Hepatocyte (in vitro differentiated cells): ENCODE measurements at regions not wholly inside any gene's neighbourhood (a gene's known extent, or its start where the extent isn't known, plus 50 kb on each side); places are given as distances from the start of the nearest gene placed in this dataset.
A peak's percentile ranks its signal among the peaks of the same experiment; 100 is the strongest.

Experiments used
- DNase-seq: peaks from one replicate; pipeline ENCODE4 v3.0.0-alpha.2; 2016; ENCODE audit warnings: low spot score
- H2AFZ ChIP-seq: fragments of 200-600 bp; sonication (generic); 2 replicates; pipeline ENCODE4 v1.6.0; 2016; ENCODE audit warnings: antibody characterized with exemption, mild to moderate bottlenecking
- H3K27ac ChIP-seq: fragments of 200-600 bp; sonication (generic); 2 replicates; pipeline ENCODE4 v1.5.1; 2016; ENCODE audit warnings: mild to moderate bottlenecking
- H3K27me3 ChIP-seq: fragments of 200-600 bp; sonication (generic); 2 replicates; pipeline ENCODE4 v1.6.1; 2016
- H3K36me3 ChIP-seq: fragments of 200-600 bp; sonication (generic); replicated peaks from 2 replicates; pipeline ENCODE4 v1.5.1; 2016; ENCODE audit warnings: low read depth; ENCODE audit not compliant: insufficient read depth
- H3K4me1 ChIP-seq: fragments of 200-600 bp; sonication (generic); 2 replicates; pipeline ENCODE4 v1.5.1; 2016; ENCODE audit warnings: mild to moderate bottlenecking, moderate library complexity; ENCODE audit not compliant: insufficient read depth
- H3K4me2 ChIP-seq: fragments of 200-600 bp; sonication (generic); 2 replicates; pipeline ENCODE4 v1.6.0; 2016
- H3K4me3 ChIP-seq: fragments of 200-600 bp; sonication (generic); 2 replicates; pipeline ENCODE4 v1.5.1; 2016; ENCODE audit warnings: mild to moderate bottlenecking
- H3K79me2 ChIP-seq: fragments of 200-600 bp; sonication (generic); 2 replicates; pipeline ENCODE4 v1.6.0; 2017; ENCODE audit warnings: mild to moderate bottlenecking
- H3K9me2 ChIP-seq: fragments of 200-600 bp; sonication (generic); replicated peaks from 2 replicates; pipeline ENCODE4 v1.6.0; 2017; ENCODE audit warnings: mild to moderate bottlenecking; ENCODE audit not compliant: insufficient read depth
- H3K9me3 ChIP-seq: fragments of 200-600 bp; sonication (generic); 2 replicates; pipeline ENCODE4 v1.5.1; 2016; ENCODE audit warnings: low read depth, mild to moderate bottlenecking
- H4K20me1 ChIP-seq: fragments of 200-600 bp; sonication (generic); 2 replicates; pipeline ENCODE4 v1.6.0; 2016; ENCODE audit warnings: mild to moderate bottlenecking; ENCODE audit not compliant: insufficient read depth, poor library complexity, severe bottlenecking
- CTCF ChIP-seq: fragments of 200-600 bp; sonication (generic); IDR thresholded peaks from 2 replicates; pipeline ENCODE4 v1.5.1; 2016; ENCODE audit warnings: antibody characterized with exemption, mild to moderate bottlenecking; ENCODE audit not compliant: poor library complexity
- EZH2 ChIP-seq: fragments of 200-600 bp; sonication (generic); IDR thresholded peaks from 2 replicates; pipeline ENCODE4 v1.6.1; 2016; ENCODE audit warnings: antibody characterized with exemption, mild to moderate bottlenecking, borderline replicate concordance
- EZH2phosphoT487 ChIP-seq: fragments of 200-600 bp; sonication (generic); IDR thresholded peaks from one replicate; pipeline ENCODE4 v1.6.1; 2018; ENCODE audit warnings: antibody characterized with exemption, mild to moderate bottlenecking, low read depth, moderate library complexity; ENCODE audit not compliant: unreplicated experiment, severe bottlenecking
- WGBS: methylation state at CpG from one replicate; pipeline ENCODE4 v1.1.6; 2016; ENCODE audit warnings: low lambda C conversion rate; ENCODE audit errors: missing lambda C conversion rate; 5-methylcytosine and 5-hydroxymethylcytosine counted together

- H3K27me3 ChIP-seq, result no peaks in the 10 kb centered on the region
These were observed 135.8 kb downstream of the PLCE1 start for GRCh38 chr10:94129393-94130130.

GRCh38 chr10:94131885-94132284 lies 138.2 kb downstream of the PLCE1 start:
- Histone ChIP-seq H3K4me3 (no peak overlapping the region), H3K27me3 (no peaks in the 10 kb centered on the region), H3K9me2 (no peaks in the 10 kb centered on the region), H4K20me1 (no peaks in the 10 kb centered on the region), H3K27ac (no peak overlapping the region), H2AFZ (no peak overlapping the region), H3K79me2 (peaks cover 4% of the 10 kb centered on the region), H3K4me2 (no peak overlapping the region), H3K9me3 (no peaks in the 10 kb centered on the region), H3K36me3 (no peaks in the 10 kb centered on the region), H3K4me1 (peaks cover 7% of the 10 kb centered on the region)
- no peak for TF ChIP-seq EZH2
- TF ChIP-seq CTCF, result no peak
- TF ChIP-seq EZH2phosphoT487, result no peak
- no peak for DNase-seq
- WGBS, result 75% methylated on average over 3 of the region's 3 CpGs

More at GRCh38 chr10:94129393-94130130, 135.8 kb downstream of the PLCE1 start:
- Histone ChIP-seq H3K4me3 (no peak overlapping the region), H3K79me2 (peaks cover 9% of the 10 kb centered on the region), H4K20me1 (no peaks in the 10 kb centered on the region), H3K27ac (no peak overlapping the region), H3K9me2 (no peaks in the 10 kb centered on the region), H3K4me1 (peaks cover 10% of the 10 kb centered on the region), H3K9me3 (no peaks in the 10 kb centered on the region), H3K36me3 (no peaks in the 10 kb centered on the region), H2AFZ (no peak overlapping the region), H3K4me2 (no peak overlapping the region)
- no peak for TF ChIP-seq CTCF
- TF ChIP-seq EZH2, result no peak
- no peak for TF ChIP-seq EZH2phosphoT487
- peak; percentile 40 for DNase-seq
- whole genome bisulfite sequencing, result 85% methylated on average over 2 of the region's 2 CpGs

- Histone ChIP-seq H3K27ac (no peak overlapping the region), H2AFZ (no peak overlapping the region), H3K79me2 (peaks cover 3% of the 10 kb centered on the region), H3K4me1 (peaks cover 7% of the 10 kb centered on the region), H3K9me3 (no peaks in the 10 kb centered on the region), H4K20me1 (no peaks in the 10 kb centered on the region), H3K4me3 (no peak overlapping the region), H3K9me2 (no peaks in the 10 kb centered on the region), H3K36me3 (no peaks in the 10 kb centered on the region), H3K27me3 (no peaks in the 10 kb centered on the region), H3K4me2 (no peak overlapping the region)
- no peak for DNase-seq
- no peak for TF ChIP-seq EZH2
- no peak for TF ChIP-seq EZH2phosphoT487
- no peak for TF ChIP-seq CTCF
These were observed 139.5 kb downstream of the PLCE1 start for GRCh38 chr10:94133239-94133638.
